ENCODE measurements at regions not wholly inside any gene's neighbourhood (a gene's known extent, or its start where the extent isn't known, plus 50 kb on each side); places are given as distances from the start of the nearest gene placed in this dataset.

- no peak for DNase-seq
Measured at GRCh38 chr5:129821477-129822131, 73.7 kb downstream of the MINAR2 start.

- DNase-seq = no peak
Measured at GRCh38 chr5:129830288-129830687, 74.0 kb upstream of the CHSY3 start.

GRCh38 chr5:129836321-129836720 is 67.9 kb upstream of the CHSY3 start:
- DNase-seq = no peak

GRCh38 chr5:129844764-129845163 is 59.5 kb upstream of the CHSY3 start:
- DNase-seq = no peak

GRCh38 chr5:129852747-129853352 is 51.4 kb upstream of the CHSY3 start:
- DNase-seq = peak; percentile 87

- DNase-seq = no peak
Measured at GRCh38 chr5:129853588-129853987, 50.7 kb upstream of the CHSY3 start.

Data from DMS53 (cell line).